ENCODE measurements at regions not wholly inside any gene's neighbourhood (a gene's known extent, or its start where the extent isn't known, plus 50 kb on each side); places are given as distances from the start of the nearest gene placed in this dataset.

DNA sequence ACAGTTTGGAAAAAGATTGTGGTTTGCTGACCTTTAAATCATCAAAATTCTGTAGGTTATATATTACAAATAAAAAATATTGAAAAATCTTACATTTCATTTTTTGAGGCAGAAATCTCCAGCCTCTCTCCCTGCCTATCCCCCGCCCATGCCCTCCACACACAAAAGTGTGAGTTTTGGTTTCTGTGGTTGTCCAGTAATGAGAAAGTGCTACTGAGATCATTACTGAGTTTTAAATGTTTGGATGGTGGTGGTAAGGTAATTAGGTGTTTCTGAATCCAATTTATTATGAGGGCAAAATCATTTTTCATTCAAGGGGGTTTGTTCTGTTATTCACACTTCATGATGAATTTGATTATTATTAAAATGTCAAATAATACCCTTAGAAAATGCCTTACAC, 448.0 kb upstream of the SLC10A2 start:
- TF ChIP-seq EZH2 (IDR thresholded peaks at IDR 0.05; ENCODE audit: borderline replicate concordance, low read depth, low read length, severe bottlenecking) (no peak), CTCF (IDR thresholded peaks at IDR 0.05; ENCODE audit: borderline replicate concordance, extremely low read depth, low read length, poor library complexity, severe bottlenecking) (no peak)
- no peak overlapping the region for H3K27ac ChIP-seq (ENCODE audit: low read length)
- no peaks in the 10 kb centered on the region for H4K20me1 ChIP-seq (ENCODE audit: insufficient read depth, low read length)
- no peak overlapping the region for H3K4me2 ChIP-seq (ENCODE audit: insufficient read depth, low read length)
- no peaks in the 10 kb centered on the region for H3K36me3 ChIP-seq (ENCODE audit: insufficient read depth, low read length)
- H3K27me3 ChIP-seq (ENCODE audit: insufficient read depth, low read length, poor library complexity) = no peaks in the 10 kb centered on the region
- no peaks in the 10 kb centered on the region for H3K9me3 ChIP-seq (ENCODE audit: insufficient read depth, low read length, severe bottlenecking)
- H3K79me2 ChIP-seq (ENCODE audit: insufficient read depth, low read length) = no peaks in the 10 kb centered on the region
- no peak overlapping the region for H3K4me3 ChIP-seq (ENCODE audit: low read depth in 1 of 2, low read length in 2 of 2)
- no peak overlapping the region for H3K9ac ChIP-seq (ENCODE audit: low read depth, low read length)
- H3K4me1 ChIP-seq (ENCODE audit: insufficient read depth, low read length) = no peaks in the 10 kb centered on the region
- no peak for ATAC-seq (ENCODE audit: insufficient read depth, low read depth)
- no peak for DNase-seq
- H2AFZ ChIP-seq (ENCODE audit: low read depth, low read length) = no peak overlapping the region

DNA sequence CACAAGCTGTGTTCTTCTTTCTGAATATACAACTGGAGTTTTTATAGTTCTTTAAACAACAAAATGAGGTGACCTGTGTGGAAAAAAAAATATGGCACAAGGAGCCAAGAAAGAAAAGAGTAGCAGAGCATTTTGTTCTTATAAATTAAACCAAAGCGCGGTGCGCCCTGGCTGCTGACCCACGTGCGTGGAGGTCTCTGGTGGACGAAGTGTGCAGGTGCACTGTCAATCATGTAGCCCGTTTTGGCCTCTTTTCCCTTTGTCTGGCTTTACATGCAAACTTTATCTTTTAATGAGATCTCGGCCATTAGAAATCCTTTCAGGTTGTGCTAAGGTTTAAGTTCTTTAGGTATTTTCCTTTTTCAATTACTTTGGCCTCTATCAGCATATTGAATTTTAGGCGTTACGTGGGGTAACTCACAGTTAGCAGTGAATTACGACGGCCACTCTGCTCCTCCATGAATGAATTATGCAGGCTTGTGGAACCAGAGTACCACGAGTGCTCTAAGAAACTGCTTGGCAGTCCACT, 443.9 kb upstream of the SLC10A2 start:
- H3K79me2 ChIP-seq (ENCODE audit: insufficient read depth, low read length) = no peaks in the 10 kb centered on the region
- no peaks in the 10 kb centered on the region for H3K4me1 ChIP-seq (ENCODE audit: insufficient read depth, low read length)
- no peak overlapping the region for H3K27ac ChIP-seq (ENCODE audit: low read length)
- H4K20me1 ChIP-seq (ENCODE audit: insufficient read depth, low read length) = no peaks in the 10 kb centered on the region
- no peak overlapping the region for H3K9ac ChIP-seq (ENCODE audit: low read depth, low read length)
- H2AFZ ChIP-seq (ENCODE audit: low read depth, low read length) = no peak overlapping the region
- peak; percentile 10 for TF ChIP-seq CTCF (IDR thresholded peaks at IDR 0.05; ENCODE audit: borderline replicate concordance, extremely low read depth, low read length, poor library complexity, severe bottlenecking)
- TF ChIP-seq EZH2 (IDR thresholded peaks at IDR 0.05; ENCODE audit: borderline replicate concordance, low read depth, low read length, severe bottlenecking) = no peak
- no peak overlapping the region for H3K4me3 ChIP-seq (ENCODE audit: low read depth in 1 of 2, low read length in 2 of 2)
- no peaks in the 10 kb centered on the region for H3K9me3 ChIP-seq (ENCODE audit: insufficient read depth, low read length, severe bottlenecking)
- DNase-seq = no peak
- ATAC-seq (ENCODE audit: insufficient read depth, low read depth) = no peak
- no peaks in the 10 kb centered on the region for H3K36me3 ChIP-seq (ENCODE audit: insufficient read depth, low read length)
- H3K4me2 ChIP-seq (ENCODE audit: insufficient read depth, low read length) = no peak overlapping the region
- H3K27me3 ChIP-seq (ENCODE audit: insufficient read depth, low read length, poor library complexity) = no peaks in the 10 kb centered on the region

DNA sequence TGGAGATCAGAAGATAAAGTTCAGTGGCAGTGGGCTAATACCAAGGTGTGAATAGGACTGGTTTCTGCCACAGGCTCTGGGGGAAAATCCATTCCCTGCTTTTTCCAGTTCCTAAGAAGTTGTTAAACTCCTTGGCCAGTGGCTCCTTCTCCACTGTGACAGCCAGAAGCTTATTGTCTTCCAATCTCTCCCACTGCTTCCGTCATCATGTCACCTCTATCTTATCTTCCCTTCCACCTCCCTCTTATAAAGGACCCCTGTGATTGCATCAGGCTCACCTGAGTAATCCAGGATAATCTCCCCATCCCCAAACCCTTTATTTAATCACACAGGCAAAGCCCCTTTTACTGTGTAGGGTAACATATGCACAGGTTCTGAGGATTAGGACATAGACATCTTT, 431.2 kb upstream of the SLC10A2 start:
- Histone ChIP-seq H3K27ac (ENCODE audit: low read length) (no peak overlapping the region), H3K9ac (ENCODE audit: low read depth, low read length) (no peak overlapping the region), H3K79me2 (ENCODE audit: insufficient read depth, low read length) (no peaks in the 10 kb centered on the region), H4K20me1 (ENCODE audit: insufficient read depth, low read length) (no peaks in the 10 kb centered on the region), H2AFZ (ENCODE audit: low read depth, low read length) (no peak overlapping the region), H3K4me3 (ENCODE audit: low read depth in 1 of 2, low read length in 2 of 2) (no peak overlapping the region), H3K27me3 (ENCODE audit: insufficient read depth, low read length, poor library complexity) (no peaks in the 10 kb centered on the region), H3K4me1 (ENCODE audit: insufficient read depth, low read length) (no peaks in the 10 kb centered on the region), H3K4me2 (ENCODE audit: insufficient read depth, low read length) (no peak overlapping the region), H3K9me3 (ENCODE audit: insufficient read depth, low read length, severe bottlenecking) (no peaks in the 10 kb centered on the region), H3K36me3 (ENCODE audit: insufficient read depth, low read length) (no peaks in the 10 kb centered on the region)
- ATAC-seq (ENCODE audit: insufficient read depth, low read depth) (no peak), DNase-seq (no peak)
- no peak for TF ChIP-seq CTCF (IDR thresholded peaks at IDR 0.05; ENCODE audit: borderline replicate concordance, extremely low read depth, low read length, poor library complexity, severe bottlenecking)
- TF ChIP-seq EZH2 (IDR thresholded peaks at IDR 0.05; ENCODE audit: borderline replicate concordance, low read depth, low read length, severe bottlenecking) = no peak

GRCh38 chr13:103487841-103488240, 421.6 kb upstream of the SLC10A2 start:
- no peak overlapping the region for H3K9ac ChIP-seq (ENCODE audit: low read depth, low read length)
- no peaks in the 10 kb centered on the region for H3K36me3 ChIP-seq (ENCODE audit: insufficient read depth, low read length)
- H3K27me3 ChIP-seq (ENCODE audit: insufficient read depth, low read length, poor library complexity) = no peaks in the 10 kb centered on the region
- no peak overlapping the region for H3K4me2 ChIP-seq (ENCODE audit: insufficient read depth, low read length)
- TF ChIP-seq CTCF (IDR thresholded peaks at IDR 0.05; ENCODE audit: borderline replicate concordance, extremely low read depth, low read length, poor library complexity, severe bottlenecking) = no peak
- no peak for TF ChIP-seq EZH2 (IDR thresholded peaks at IDR 0.05; ENCODE audit: borderline replicate concordance, low read depth, low read length, severe bottlenecking)
- no peak overlapping the region for H2AFZ ChIP-seq (ENCODE audit: low read depth, low read length)
- H4K20me1 ChIP-seq (ENCODE audit: insufficient read depth, low read length) = no peaks in the 10 kb centered on the region
- no peaks in the 10 kb centered on the region for H3K79me2 ChIP-seq (ENCODE audit: insufficient read depth, low read length)
- no peak overlapping the region for H3K27ac ChIP-seq (ENCODE audit: low read length)
- no peaks in the 10 kb centered on the region for H3K4me1 ChIP-seq (ENCODE audit: insufficient read depth, low read length)
- no peaks in the 10 kb centered on the region for H3K9me3 ChIP-seq (ENCODE audit: insufficient read depth, low read length, severe bottlenecking)
- ATAC-seq (ENCODE audit: insufficient read depth, low read depth) = no peak
- no peak for DNase-seq
- no peak overlapping the region for H3K4me3 ChIP-seq (ENCODE audit: low read depth in 1 of 2, low read length in 2 of 2)
